Prostate gland (tissue), 2 donors: ENCODE measurements at regions not wholly inside any gene's neighbourhood (a gene's known extent, or its start where the extent isn't known, plus 50 kb on each side); places are given as distances from the start of the nearest gene placed in this dataset.

Experiments
- CTCF ChIP-seq, 4 experiments: fragments of 200-600 bp in 2 of 4; fragments of 450-650 bp in 2 of 4; sonication (generic) in 2 of 4; IDR thresholded peaks; 1 replicate in 3 of 4; 2 replicates in 1 of 4; pipeline ENCODE4 v1.5.1; 2016 to 2019; ENCODE audit warnings: antibody characterized with exemption in 4 of 4, mild to moderate bottlenecking in 2 of 4, moderate library complexity in 2 of 4
- POLR2A ChIP-seq: fragments of 450-650 bp; IDR thresholded peaks from one replicate; pipeline ENCODE4 v1.6.1; 2016; ENCODE audit warnings: antibody characterized with exemption, mild to moderate bottlenecking

GRCh38 chr6:14828201-14828611 is 417.7 kb upstream of the JARID2 start:
- TF ChIP-seq CTCF (IDR thresholded peaks at IDR 0.05) (no peak), POLR2A (no peak)
